HG03442 (cell line): ENCODE measurements at regions not wholly inside any gene's neighbourhood (a gene's known extent, or its start where the extent isn't known, plus 50 kb on each side); places are given as distances from the start of the nearest gene placed in this dataset.
"Not testable (repeated sequence)": the region's sequence is repeated elsewhere in the genome, so short reads cannot be mapped to it uniquely, and the experiment has no call there.

ENCODE experiments used
- ATAC-seq: cut with Tn5 transposase; IDR thresholded peaks from one replicate; pipeline ENCODE4 v1.9.1; 2021; ENCODE audit warnings: mild to moderate bottlenecking, moderate library complexity; ENCODE audit not compliant: unreplicated experiment

DNA sequence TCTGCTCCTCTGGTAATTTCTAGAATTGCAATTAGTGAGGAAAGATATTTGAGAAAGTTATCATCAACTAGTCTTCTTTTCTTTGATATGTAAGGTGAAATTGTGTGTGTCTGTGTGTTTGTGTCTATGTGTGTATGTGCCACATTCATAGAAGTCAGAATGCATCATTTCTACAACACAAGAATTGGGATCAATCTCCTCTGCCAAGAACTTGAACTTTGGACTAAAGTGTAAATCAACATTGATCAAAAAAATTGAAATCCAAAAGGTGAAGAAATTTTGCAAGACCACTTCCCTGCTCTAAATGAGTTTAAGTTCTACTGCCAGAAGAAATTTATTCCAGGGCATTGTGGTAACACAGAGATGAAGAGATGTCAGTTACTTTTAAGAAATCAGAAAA, 1072.8 kb downstream of the GRM8 start:
- ATAC-seq = no peak

GRCh38 chr7:126178865-126179264, 1073.9 kb downstream of the GRM8 start:
- no peak for ATAC-seq

- no peak for ATAC-seq
These were observed 1075.0 kb downstream of the GRM8 start for GRCh38 chr7:126177782-126178181.

DNA sequence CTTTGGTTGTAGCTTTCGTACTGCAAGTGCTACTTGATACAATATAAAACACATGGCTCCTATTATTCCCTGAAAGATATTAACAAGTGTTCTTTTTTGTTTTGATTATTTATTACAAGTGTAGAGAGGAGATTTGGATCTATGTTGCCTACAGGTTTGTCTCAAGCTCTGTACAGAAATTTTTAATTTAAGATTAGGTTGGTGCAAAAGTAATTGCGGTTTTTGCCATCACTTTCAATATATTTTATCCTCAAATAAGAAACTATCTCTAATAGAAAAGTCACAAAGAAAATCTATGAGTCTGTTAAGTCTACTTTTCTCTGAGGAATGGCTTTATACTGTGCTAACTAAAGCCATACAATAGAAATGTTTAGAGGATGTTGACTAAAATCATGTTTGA, 1086.1 kb downstream of the GRM8 start:
- no peak for ATAC-seq

DNA sequence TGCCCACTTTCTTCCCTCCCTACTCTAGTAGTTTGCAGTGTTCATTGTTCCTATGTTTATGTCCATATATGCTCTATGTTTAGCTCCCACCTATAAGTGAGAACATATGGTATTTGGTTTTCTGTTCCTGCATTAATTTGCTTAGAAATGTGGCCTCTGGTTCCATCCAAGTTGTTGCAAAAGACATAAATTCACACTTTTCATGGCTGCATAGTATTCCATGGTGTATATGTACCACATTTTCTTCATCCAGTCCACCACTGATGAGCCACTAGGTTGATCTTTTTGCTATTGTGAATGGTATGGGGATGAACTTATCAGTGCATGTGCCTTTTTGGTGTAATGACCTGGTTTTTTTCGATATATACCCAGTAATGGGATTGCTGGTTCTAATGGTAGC, 1089.1 kb downstream of the GRM8 start:
- ATAC-seq = no peak

DNA sequence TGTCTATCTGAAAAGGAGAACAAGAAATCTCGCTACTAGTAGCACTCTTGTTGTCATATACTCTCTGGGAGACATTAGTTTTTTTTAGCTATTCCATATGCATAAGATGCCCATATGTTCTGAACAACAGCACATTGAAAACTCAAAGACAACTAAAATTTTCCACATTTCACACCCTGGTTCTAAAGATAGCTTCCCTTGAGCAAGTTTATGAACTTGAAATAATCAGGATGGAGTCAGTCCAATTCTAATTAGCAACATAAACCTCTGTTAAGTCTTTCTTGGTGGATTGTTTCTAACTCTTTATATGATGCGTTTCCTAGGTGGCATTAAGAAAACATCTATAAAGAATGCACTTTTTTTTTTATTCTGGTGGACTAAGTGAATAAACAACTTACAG, 1095.3 kb downstream of the GRM8 start:
- no peak for ATAC-seq

DNA sequence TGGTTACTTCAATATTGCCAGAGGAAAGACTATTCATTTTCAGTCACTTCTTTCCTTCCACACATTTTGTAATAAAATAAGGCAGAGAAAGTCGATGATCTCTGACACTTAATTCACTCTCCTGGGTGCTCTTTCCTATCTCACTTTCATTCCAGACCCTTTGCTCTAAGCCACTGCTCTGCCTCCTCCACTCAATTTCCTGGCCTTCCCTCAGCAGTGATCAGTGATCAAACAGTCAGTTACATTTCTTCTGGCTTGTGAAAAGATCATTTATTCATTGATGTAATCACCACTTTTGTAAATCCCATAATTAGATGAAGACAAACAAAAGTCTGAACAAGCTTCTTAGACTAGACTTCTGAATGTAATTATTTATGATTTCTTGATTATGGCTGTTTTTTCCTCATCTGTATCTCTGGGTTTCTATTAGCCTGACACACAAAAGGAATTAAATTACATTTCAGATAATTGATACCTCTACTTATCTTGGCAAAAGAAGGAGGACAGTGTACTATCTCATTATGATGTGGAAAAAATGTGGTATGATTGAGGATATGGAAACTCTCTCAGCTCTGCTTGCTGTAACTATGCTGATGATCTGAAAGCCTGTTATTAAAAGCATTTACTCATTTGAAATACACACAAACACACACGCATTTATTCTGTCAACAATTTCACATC, 1102.3 kb downstream of the GRM8 start:
- ATAC-seq = no peak

DNA sequence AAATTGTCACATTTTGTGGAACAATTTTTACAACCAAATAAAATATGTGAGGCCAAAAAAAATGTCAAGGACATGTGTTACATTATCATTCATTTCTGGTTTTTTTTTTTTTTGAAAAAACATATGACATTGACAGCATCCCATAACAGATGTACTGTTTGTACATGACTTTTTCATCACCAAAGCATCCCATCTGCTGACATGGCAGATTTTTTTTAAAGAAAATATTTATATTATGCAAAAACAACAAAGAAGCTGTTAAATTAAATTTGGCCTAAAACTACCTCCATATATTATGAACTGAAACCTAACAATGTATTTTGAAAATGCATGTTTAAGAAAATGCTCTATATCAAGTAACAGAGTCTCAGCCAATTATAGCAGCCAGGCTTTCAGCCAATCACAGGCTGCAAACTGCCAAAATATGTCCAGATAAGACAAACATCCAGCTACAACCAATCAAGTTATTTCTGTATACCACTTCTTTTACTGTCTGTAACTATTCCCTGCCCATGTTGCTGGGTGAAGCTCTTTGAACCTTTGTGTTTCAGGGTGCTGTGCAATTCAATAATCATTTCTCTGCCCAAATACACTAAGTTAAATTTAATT, 1111.8 kb downstream of the GRM8 start:
- no peak for ATAC-seq

DNA sequence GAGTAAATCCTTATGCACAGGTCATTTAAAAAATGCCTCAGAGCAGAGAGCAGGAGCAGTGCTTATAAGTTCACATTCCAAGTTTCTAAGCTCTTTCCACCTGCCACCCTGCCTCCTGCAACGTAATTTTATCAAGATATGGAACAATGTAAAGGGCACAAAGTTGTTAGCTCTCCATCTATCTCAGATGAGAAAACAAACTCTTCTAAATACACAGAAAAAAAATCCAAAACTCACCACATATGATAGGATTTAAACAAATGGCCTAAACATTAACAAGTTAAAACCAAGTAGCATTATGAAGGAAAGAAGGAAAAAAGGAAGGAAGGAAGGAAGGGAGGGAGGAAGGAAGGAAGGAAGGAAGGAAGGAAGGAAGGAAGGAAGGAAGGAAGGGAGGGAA, 1132.8 kb downstream of the GRM8 start:
- ATAC-seq = no peak

- no peak for ATAC-seq
These were observed 1149.2 kb downstream of the GRM8 start for GRCh38 chr7:126103582-126103981.

DNA sequence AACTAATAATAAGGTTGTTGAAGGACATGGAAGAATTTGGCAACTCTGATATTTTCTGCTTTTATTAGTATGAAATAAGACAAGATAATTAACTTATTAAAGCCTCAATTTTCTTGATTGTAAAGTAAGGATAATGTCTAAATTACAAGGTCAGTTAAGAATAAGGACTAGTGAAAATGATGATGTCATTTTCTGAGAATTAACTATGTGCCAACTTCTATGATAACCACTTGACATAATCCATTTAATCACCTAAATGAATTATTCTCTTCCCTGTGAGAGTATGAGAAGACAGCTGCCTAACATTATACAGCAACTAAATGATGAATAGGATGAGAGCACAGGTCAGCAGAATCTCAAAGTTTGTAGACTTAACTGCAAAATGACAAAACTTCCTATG, 1153.4 kb upstream of the POT1 start:
- ATAC-seq = no peak

GRCh38 chr7:126079581-126079980, 1150.0 kb upstream of the POT1 start:
- peak; percentile 42 for ATAC-seq

DNA sequence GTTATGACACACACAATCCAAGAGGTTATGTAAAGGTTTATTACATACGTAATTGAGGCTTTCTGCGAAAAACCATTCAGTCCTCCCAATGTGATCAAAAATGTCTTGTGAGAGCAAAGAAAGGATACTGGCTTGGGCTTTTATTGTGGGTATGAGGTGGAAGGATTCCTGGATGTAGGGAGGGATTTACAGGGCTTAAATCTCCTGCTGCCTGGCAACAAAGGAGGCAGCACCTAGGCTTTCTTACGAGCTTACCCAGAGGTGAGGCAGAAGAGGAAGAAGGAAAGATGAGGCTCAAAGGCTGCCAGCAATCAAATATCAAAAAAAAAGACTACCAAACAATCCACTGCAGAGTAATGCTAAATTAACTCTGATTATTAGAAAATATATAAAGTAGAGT, 1149.5 kb upstream of the POT1 start:
- no peak for ATAC-seq

DNA sequence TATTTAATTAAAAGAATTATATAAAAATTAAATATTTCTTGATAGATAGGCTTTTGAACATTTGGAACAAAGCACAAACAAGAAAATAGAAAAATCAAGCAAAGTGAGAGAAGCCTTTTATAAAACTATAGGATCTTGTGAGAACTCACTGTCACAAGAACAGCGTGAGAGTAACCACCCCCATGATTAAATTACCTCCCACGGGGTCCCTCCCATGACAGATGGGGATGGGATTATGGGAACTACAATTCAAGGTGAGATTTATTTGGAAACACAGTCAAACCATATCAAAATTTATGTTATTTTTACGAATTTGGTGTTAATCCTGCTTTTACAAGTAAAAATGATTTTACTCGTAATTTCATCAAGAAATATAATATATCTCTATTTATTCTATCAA, 1136.1 kb upstream of the POT1 start:
- ATAC-seq = no peak

GRCh38 chr7:126057979-126058378, 1128.4 kb upstream of the POT1 start:
- ATAC-seq = no peak

- not testable (repeated sequence) for ATAC-seq
These were observed 1127.0 kb upstream of the POT1 start for GRCh38 chr7:126056613-126057012.

DNA sequence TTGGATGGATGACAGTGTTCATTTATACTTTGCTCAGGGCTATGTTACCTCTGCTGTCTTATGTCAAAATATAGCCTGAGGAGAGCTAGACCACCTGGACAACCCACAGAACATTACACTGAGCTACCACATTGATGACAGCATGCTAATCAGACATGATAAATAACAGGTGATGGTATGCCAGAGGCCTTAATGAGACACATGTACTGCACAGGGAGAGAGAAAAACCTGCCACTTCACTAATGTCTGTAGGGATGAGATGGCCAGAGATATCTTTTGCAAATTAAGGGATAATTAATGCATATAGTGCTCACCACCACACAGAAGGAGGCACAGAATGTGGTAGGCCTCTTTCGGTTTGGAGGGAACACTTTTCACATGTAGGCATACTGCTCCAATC, 1122.6 kb upstream of the POT1 start:
- ATAC-seq = no peak

GRCh38 chr7:126044662-126045061, 1115.0 kb upstream of the POT1 start:
- no peak for ATAC-seq

- ATAC-seq = no peak
These were observed 1111.8 kb upstream of the POT1 start for GRCh38 chr7:126041472-126041871.

DNA sequence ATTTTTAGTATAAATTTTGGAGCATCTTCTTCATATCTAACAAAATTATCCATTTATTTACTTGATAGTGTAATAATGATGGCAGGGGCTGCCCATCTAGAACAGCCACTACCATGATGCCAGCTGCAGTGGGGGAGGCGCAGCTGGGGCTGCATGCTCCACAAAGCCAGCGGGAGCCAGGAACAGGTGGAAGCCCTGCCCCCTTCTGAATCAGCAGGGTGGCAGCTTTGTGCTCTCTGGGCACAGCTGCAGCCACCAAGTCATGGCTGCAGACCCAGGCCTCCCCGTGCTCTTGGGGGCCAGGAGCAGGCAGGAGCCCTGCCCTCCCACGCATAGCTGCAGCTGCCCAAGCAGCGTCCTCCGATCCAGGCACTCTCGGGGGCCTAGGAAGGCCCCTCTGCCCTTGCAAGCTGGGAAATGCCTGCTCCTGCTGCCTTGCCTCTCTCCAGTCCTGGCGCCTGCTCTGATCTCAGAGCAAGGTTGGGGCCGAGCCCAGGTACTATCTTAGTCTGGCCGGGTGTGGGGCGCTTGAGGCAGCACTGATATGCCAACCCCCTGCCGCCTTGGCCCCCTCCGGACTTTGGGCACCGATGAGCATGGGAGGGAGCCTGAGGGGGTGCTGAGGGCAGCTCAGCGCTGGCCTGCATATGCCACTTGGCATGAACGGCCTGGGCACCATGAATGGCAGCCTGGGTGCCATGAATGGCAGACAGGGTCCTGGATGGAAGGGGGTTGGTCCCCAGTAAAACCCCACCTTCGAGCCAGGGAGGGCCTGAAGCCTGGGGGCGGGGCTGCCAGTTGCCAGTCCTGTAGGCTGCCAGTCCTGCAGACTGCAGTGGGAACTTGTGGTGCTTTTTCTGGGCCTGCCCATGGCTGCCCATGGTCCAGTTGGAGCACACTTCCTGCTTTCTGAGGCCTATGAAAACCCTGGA, 1110.8 kb upstream of the POT1 start:
- ATAC-seq = no peak

DNA sequence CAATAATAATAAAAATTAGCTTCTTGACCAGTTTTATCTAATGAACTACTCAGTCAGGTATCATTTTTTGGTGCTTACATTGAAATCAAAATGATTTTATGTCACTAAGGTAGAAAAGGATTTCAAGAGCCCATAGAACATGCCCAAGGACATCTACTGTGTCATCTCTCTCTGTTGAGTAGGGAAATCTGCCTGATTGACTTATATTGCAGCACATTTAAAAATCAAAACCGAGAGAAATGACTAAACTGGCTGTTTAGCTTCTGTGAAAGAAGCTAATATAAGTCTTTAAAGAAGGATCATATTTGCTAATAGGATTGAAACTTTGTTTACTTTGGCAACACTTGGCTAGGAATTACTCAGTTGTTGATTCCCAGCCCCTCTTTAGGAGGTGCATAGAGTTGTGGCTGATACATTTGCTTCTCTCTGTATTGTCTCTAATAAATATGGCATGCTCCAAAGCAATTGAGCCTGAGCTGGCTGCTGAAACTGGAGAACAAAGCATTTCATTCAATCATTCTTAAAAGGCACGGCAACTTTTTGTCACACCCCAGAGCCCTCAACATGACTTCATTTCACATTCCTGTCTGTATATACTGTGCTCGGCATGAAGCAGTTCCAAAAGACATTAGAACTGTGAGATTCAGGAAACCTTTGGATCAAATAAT, 1096.9 kb upstream of the POT1 start:
- no peak for ATAC-seq
